ENCODE measurements at regions not wholly inside any gene's neighbourhood (a gene's known extent, or its start where the extent isn't known, plus 50 kb on each side); places are given as distances from the start of the nearest gene placed in this dataset.
"Not testable (repeated sequence)": the region's sequence is repeated elsewhere in the genome, so short reads cannot be mapped to it uniquely, and the experiment has no call there.

DNA sequence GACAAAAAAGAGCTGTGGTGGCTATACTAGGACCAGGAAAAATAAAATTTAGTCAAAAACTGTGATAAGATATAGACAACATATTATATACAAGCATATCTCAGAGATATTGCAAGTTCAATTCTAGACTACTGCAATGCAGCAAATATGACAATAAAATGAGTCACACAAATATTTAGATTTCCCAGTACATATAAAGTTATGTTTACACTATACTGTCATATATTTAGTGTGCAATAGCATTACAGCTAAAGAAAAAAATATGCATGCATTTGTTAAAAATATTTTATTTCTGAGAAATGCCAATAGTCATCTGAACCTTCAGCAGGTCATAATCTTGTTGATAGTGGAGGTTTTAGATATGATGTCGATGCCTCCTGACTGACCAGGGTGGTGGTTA is 72.1 kb downstream of the AKR1C4 start:
- DNase-seq, result no peak

DNA sequence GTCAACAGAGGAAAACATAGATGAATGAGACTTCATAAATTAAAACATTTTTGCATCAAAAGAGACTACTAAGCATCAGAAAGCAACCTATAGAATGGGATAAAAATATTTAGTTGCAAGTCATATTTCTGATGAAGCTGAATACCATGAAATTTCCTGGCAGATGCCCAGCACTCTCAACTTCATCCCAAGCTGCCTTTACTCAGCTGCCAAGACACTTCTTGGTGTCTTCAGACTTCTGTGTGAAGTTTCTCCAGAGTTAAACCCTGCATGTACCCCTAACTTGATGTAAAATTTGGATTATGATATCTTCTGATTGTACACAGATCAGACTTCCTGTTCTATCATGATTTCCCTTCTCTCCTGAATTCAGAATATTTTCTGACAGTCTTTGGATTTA is 73.2 kb downstream of the AKR1C4 start:
- DNase-seq, result no peak

DNA sequence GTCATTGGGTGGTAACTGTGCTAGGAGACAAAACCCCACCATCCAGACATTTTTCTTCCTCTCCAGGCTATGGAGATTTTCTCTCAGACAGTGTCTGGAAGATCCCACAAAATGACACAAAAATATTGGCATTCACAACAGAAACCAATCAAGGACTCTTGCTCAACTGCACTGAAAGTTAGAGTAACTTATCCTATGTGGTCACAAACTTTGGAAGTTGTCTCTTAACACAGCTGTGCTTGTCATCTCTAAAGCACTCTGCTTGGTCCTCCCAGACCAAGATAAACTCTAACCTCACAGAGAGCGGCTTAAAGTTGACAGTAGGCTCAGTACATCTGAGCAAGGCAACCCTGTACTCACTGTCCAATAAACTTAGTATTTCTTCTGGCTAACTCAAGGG is 74.9 kb downstream of the AKR1C4 start:
- DNase-seq, result no peak

DNA sequence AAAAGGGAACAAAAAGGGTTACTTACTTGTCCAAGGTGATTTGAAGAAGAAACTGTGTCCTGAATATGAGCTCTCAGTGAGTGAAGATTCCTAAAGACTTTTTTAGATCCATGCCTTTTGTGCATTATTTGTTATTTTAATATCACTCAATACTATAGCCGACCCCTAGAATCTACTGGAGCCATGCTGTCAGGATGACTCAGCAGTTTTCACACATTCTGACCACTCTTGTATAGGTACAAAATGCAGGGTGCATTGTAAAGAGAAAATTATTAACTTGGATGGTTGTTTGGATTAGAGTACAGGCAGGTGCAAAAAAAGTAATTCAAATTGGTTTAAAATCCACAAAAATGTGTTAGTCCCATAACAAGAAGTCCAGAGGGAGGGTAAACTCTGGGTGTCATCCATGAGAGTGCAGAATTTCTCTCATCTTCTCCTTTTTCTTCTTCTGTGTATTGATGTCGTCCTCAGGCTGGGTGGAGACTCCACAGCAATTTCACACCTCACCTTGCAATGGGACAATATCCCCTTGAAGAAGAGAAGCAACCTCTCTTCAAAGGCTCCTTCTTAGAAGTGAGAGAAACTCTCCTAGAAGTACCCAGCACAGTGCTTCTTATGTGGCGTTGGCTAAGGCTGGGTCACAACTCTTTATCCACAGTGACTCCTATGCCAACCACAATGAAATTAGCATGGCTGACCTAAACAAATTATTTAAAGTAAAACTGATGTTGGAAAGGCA is 75.6 kb downstream of the AKR1C4 start:
- no peak for DNase-seq

DNA sequence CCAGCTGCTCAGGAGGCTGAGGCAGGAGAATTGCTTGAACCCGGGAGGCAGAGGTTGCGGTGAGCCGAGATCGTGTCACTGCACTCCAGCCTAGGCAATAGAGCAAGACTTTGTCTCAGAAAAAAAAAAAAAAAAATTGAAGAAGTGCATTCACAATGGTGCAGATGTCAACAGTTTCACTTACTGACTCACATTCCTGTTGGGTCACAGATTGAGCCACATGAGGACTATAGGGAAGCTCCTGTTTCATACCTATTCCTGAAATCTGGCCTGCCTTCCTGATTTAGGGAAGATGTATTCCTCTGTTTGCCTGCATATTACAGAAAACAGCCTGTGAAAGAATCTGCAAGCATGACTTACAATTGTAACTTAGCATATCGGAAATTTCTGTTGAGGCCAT is 78.2 kb downstream of the AKR1C4 start:
- no peak for DNase-seq

DNA sequence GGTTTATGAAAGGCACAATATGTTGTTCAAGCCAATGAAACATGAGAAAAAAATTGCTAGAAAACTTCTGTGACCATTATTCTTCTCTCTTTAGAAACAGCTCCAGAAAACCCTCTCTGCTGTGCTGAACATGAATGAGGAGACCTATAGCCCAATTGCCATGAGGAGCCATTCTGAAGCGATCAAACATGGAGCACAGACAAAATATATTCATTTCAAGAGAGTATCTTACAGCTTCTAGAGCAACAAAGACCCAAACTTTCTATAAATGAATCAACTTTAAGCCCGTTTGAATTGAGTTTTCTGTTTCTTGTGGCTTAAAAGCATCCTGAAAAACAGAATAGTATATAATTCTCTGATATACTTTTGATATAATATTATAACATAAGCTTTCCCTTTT is 83.4 kb upstream of the UCN3 start:
- DNase-seq, result no peak

DNA sequence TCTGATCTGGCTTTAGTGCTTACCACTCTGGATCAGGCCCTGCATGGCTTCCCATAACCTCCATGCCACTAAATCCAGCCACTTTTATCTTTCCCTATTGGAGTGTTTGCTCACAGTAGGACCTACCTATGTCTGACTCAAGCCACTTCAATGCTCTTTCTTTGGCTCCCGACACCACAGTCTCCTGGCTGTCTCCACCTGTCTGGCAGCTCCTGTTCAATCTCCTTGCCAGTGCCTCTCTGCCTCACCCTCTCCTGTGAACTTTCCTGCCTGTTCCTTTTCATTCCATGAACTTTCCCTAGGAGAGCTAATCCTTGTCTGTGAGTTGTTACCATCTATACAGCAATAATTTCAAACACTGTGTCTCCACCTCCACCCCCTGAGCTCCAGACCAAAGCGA is 82.6 kb upstream of the UCN3 start:
- no peak for DNase-seq

DNA sequence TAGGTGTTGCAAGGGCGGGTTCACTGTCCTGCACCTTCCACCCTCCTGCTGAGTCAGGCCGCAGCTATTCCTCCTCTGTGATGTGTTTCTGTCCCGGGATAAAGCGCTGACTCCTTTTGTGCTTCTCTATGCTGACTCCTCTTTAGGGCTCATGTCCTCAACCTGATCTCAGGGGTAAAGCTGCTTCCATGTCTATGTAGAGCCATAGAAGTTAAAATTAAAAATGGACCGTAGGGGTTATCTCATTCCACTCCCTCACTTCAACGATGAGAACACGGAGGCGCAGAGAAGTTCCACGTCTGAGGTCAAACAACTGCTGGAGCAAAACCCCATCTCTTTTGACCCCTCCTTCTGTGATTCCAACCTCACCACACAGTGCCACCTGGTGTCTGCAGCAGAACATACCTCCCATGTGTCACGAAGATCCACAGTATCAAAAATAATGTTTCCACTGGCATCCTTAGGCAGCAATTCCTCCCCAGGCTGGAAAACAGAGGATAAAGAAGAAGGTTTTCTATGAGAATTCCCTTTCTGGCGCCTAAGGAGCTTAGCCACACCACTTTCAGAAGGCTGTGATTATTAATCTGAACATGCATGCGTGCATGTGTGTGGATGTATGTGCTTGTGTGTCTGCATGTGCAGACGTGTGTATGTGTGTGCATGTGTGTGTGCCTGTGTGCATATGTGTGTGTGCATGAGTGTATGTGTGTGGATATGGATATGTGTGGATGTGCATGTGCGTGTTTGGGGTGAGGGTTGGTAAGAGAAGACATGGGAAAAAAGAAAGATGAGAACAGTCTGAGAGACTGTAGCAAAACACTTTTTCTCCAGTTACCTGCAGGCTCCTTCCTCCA is 81.2 kb upstream of the UCN3 start:
- peak; percentile 9 for DNase-seq

DNA sequence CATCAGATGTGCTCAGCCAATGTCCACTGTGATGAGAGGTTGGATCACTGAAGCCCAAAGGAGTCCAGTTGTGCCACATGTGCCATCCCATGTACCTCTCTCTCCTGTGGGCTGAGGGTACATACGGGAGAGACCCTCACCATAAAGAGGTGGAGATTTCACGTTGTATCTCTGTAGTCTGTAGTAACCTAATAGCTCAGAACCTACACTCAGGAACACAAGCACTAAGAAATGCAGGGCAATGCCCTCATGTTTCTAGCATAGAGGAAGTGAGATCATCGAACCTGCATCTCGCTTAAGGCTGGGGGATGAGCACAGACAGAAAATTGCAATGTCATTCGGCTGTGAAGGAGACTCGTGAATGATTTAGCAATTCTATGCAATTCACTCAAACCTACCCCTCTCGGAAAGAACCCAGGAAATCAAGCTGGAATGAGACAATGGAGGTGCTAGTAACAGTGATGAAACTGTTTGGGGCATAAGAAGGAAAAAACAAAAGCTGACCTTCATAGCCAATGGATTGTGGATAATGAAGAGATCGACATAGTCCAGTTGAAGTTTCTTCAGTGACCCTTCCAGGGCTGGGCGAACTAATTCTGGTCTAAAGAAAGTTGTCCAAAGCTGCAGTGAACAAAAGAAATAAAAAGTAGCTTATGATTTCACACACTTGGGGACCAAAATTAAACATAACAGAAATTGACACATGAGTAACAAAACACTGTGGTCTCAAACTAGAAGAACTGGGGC is 80.3 kb upstream of the UCN3 start:
- no peak for DNase-seq

DNA sequence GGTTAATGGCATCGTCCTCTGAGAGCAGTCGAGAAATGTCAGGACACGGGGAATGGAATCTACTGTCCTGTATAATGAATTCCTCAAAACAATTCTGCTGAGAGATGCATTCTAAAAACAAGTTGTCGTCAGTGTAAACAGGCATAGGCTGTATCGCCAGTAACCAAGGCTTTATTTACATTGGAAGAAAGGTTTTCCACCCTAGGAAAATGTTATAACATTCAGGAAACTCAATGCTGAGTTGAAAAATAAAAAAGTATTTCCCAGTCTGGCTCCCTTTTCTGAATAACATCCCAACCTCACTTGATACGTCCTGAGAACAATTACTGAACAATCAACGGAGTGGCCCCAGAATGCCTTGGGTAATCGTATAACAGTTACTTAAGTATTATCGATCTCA is 79.6 kb upstream of the UCN3 start:
- no peak for DNase-seq

DNA sequence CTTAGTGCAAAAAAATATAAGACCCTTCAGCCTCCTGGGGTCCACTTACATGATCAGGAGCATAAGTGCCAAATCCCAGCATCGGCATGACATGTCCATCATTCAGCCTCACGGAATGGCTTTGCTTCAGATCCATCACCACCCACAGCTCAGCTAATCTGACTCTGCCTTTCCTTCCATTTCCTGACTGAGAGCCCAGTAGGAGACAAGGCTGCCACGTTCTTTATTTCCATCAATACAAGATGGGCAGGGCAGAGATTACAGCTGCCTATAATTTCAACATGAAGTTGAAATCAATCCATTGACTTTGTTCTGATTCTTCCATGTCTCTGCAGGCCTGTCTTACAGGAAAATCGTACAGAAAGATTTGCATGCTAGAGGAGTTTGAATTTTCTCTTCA is 76.4 kb upstream of the UCN3 start:
- DNase-seq, result no peak

DNA sequence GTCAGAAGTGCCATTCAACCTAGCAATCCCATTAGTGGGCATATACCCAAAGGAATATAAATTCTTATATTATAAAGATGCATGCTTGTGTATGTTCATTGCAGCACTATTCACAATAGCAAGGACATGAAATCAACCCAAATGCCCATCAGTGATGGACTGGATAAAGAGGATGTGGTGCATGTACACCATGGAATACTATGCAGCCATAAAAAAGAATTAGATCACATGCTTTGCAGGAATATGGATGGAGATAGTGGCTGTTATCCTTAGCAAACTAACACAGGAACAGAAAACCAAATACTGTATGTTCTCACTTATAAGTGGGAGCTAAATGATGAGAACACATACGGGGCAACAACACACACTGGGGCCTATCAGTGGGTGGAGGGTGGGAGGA is 75.5 kb upstream of the UCN3 start:
- DNase-seq, result not testable (repeated sequence)

DNA sequence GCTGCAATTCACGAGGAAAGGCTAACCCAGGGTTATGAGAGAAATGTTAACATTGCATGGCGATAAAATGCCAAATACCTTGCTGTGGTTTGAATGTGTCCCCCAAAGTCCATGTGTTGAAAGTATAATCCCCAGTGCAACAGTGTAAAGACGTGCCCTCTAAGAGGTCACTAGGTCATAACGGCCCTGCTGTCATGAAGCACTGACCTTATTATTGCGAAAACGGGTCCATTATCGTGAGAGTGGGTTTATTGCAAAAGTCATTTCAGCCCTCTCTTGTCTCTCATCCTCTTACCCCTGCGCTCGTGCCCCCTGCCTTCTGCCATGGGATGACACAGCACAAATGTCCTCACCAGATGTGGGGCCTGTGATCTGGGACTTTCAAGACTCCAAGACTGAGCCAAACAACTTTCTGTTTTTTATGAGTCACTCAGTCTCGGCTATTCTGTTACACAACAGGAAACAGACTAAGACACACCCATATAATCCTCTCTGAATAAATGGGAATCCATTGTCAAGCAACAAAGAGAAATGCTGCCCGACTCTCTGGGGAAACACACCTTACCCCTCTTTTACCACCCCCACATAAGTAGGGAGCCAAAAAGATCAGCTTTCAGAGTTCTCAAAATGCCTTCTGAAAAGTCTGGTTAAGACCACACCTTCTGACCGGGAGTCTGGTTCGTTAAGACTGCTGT is 73.1 kb upstream of the UCN3 start:
- no peak for DNase-seq

DNA sequence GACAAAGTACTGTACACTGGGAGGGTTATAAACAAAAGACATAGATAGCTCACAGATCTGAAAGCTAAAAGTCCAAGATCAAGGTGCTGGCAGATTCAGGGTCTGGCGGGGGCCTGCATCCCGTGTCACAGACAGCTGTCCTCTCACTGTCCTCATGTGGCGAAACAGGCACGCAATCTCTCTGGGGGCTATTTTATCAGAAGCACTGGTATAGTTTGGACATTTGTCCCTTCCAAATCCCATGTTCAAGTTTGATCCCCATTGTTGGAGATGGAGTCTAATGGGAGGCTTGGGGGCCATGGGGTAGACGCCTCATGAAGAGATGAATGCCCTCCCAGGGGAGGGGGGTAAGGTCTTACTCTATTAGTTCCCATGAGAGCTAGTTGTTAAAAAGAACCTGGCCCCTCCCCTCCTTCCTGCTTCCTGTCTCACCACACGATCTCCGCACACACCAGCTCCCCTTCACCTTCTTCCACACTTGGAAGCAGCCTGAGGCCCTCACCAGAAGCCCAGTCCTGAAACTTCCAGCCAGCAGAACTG is 72.5 kb upstream of the UCN3 start:
- no peak for DNase-seq

DNA sequence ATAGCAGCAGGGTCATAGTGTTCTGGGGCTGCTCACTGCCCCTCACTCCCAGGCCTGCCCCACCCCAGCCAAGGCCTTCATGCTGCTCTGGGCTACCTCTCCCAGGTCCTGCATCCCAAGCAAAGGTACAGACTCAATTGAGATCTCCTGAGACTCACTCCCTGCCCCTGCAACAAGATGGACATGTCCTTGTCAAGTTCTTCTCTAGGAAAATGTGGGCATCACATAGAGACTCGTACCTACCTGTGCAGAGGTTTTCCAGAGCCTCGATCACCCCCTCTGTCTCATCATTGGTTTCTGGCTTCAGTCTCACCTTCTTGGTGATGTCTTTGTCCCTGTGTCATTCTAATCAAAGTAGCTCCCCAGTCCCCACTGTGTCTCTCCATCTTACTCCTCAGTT is 71.8 kb upstream of the UCN3 start:
- DNase-seq, result not testable (repeated sequence)

DNA sequence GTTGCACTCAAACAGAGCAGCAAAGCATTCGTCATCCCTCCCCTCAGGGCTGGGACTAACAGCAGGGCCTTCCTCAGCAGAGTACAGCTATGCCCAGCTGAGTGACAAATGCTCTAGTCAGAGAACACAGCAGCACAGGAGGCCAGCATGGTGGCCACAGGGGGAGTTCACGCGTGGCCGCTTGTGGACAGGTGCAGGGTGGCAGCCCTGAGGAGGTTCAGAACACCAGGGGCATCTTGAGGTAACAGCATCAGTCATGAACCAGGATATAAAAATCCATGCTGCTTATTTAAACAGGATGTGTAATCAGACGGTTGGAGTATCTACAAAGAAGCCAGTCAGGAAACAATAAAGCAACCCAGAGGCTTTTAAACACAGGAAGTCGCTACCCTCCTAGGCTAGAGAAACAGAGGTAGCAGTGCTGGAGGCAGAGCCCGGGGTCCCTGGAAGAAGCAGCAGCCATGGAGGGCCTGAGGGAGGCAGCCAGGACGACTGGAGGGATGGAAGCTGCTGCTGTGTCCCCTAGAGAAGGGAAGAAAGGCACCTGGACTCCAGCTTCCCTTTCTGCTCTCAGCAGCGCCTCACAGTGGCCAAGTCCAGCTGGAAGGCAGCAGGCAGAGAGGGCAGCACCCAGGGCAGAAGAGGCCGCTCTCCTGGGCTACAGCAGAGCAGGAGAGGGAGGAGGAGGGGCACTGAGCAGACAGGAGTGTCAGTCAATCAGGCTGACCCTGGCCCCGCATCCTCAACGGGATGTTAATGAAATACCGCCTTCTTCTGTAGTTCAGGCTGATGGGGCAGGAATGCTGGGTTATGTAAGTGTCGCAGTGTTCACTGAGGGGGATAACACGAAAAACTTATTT is 70.8 kb upstream of the UCN3 start:
- DNase-seq, result no peak

DNA sequence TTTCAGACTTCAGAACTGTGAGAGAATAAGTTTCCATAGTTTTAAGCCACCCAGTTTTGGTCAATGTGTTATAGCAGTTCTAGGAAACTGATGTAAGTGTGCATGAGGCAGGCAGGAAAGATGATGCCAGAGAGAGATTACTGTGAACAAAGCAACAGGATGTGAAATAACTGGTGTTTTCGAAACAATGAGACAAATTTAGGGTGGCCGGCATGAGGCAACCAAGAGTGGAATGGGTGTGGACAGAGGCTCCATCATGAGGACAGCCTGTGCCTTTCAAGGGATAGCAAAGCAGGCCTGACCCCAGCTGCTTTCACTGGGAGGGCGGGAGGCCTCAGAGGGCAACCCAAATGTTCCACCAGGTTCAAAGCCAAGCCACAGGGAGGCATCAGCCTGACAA is 67.3 kb upstream of the UCN3 start:
- no peak for DNase-seq

DNA sequence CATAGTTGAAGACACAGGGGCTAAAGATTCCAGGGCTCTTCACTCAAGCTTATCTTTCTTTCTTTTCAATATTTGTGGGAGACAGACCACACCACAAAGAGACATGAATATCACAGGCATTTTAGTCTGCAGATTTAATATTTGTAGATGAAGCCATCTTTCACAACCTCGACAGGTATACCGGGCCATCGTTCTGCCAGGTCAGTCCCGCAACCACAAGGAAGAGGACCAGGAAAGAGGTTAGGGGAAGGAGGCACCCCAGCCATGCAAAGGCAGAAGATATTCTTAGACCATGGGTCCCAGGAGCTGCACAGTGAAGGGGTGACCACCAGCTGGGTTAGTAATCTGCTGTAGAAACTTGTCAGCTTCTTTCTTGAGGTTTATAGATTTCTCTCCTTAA is 66.8 kb upstream of the UCN3 start:
- DNase-seq, result no peak

DNA sequence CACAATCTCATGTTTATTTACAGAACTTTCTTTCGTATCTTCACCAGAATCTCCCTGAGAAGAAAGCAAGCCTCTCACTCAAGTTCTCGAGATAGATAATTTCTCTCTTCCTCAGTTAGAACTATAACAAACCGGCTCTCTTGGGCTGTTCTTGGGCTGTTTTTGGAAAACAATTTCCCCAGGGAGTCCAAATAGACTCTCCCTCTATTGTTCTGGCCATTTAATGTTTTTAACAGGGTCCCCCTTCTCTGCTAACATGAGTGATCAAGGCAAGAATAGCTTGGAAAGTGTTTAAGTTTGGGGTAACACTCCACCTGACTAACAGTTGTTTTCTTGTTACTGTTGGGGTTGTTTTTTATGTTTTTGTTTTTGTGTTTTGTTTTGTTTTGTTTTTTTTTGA is 64.8 kb upstream of the UCN3 start:
- DNase-seq, result no peak

DNA sequence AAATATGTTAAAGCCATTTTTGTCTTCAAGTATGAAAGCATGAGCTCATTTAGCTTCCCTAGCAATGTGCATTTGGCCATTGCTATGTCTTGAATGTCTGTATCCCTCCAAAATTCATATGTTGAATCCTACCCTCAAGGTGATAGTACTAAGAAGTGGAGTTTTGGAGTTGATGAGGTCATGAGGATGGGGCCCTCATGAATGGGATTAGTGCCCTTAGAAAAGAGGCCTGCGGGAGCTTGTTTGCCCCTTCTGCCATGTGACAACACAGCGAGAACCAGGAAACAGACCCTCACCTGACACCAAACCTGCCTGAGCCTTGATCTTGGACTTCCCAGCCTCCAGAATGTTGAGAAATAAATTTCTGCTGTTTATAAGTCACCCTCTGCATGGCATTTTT is 61.3 kb upstream of the UCN3 start:
- DNase-seq, result no peak

DNA sequence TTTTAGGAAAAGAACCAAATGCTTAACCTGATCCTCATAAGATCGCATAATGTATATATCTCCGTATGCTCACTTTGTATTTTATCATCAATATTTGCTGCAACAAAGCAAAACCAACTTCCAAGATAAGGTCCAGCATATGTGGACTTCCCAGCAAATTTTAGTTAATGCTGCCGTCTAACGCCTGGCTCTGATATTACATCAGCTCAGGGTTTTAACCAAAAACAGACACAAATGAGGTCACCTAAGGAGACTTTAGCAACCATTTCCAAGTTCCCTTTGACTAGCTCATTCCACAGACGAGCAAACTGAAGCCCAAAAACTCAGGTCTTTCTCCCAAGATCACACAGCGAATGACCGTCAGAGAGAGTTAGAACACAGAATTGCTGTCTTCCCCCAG is 59.4 kb upstream of the UCN3 start:
- no peak for DNase-seq

DNA sequence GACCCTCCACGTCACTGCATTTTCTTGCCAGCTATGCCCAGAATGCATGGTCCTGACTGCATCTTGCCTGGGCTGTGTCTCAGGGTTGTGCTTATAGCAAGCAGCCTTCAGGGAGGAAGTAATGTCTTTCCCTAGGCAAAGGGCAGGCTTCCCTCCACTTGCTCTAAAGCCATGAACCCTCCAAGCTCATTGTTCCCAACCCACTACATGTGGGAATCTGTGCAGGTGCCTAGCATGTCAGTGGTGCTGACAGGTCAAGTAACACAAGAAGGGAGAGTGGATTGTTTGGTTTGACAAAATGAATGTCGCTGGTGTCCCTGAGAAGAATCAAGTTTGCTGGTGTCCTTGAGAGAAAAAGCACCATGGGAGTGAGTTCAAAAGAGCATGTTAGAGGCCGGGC is 53.9 kb upstream of the UCN3 start:
- DNase-seq, result no peak
